ENCODE measurements at regions not wholly inside any gene's neighbourhood (a gene's known extent, or its start where the extent isn't known, plus 50 kb on each side); places are given as distances from the start of the nearest gene placed in this dataset.
"Not testable (repeated sequence)": the region's sequence is repeated elsewhere in the genome, so short reads cannot be mapped to it uniquely, and the experiment has no call there.

DNA sequence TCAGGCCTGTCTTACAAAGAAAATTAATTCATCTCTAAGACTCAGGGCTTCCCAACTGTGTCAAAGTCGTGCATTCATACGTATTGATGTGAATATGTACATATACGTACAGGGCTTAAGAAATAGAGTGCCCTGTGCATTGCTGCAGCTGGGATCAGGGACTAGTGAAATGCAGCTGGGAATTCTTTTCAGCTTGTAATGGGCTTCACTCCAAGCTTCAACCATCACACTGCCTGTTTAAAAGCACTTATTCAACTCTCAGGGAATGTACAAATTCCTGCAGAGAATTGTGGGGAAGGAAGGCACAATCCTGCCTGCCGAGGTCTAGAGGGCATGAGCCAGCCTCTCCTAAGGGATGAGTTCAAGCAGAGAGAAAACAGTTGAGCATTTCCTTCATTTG, 59.6 kb upstream of the MAN2A1 start:
- no peak for DNase-seq

DNA sequence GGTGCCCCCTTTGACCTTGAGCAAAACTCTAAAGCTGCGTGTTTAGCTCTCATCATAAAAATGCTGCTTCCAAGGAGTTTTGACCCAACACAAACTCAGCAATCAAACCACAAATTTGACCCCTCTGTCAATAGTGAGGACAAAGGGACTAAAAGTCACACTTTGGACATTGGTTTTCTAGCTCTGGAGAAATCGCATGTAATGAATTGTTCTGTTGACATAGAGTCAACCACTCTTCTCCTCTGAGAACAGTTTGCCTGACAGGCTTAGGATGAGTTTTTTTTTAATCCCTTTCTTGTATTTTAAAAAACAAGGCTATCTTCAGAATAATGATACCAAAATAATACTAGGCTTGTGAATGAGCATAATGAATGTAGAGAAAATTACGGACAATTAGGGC, 61.1 kb upstream of the MAN2A1 start:
- no peak for DNase-seq

DNA sequence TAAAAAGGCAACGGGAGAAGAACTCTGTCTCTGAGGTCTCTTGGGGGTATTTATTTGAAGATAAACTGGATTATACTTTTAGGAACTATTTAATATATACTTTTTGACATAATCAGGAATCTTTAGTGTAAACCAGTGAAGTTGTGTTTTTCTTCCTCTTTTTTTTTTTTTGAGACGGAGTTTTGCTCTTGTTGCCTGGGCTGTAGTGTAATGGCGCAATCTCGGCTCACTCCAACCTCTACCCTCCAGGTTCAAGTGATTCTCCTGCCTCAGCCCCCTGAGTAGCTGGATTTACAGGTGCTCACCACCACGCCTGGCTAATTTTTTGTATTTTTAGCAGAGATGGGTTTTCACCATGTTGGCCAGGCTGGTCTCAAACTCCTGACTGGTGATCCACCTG, 68.5 kb upstream of the MAN2A1 start:
- DNase-seq, result not testable (repeated sequence)

DNA sequence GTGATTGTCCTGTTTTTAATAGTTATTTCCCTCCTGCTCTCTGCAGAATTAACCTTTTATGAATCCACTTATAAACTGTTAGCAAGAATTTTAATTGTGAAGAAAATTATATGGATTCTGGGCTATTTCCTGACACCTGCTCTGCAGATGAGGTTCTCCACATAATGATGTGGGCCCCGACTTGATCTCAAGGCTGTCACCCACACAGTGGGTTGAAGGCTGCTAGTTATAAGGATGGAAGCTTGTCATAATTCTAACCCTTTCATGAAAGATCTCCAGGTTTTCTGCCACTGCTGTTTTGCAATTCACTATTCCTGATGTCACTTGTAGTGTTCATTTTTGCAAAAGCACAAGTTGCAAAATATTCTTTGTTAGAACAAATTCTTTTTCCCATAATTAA, 69.1 kb upstream of the MAN2A1 start:
- no peak for DNase-seq

DNA sequence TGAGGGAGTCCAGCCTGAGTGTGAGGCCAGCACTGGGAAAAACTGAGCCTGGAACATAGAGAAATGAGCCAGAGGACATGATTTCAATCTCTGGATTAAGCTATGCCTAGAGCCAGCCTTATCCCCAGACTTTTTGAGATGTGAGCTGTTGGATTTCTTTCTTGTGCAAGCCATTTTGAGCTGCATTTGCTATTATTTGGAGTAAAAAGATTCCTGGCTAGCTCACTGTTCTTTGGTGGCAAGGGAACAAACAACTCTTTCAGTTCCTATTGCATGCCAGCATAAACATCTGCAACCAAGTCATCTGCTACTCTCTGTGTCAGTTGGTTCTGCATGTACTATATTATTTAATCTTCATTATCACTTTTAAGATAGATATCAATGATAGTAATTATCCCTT, 70.1 kb upstream of the MAN2A1 start:
- DNase-seq, result no peak

DNA sequence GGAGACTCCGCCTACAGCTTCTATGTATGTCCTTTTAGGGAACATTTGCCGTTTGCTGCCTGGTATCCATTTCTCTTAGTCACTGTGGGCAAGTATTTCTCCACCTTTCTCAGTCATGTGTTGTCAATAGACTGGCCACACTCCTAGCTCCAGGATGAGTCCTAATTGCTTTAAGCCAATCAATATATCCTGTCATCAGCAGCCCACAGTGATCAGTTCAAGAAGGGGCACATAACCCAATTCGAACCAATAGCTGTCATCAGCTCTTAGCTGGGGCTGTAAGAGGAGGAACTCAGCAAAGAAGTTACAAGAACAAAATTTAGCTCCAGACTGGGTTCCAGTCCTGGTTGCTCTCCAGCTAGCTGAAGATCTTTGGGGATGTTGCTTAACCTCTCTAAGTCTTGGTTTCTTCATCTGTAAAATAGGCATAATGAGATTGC, 70.7 kb upstream of the MAN2A1 start:
- no peak for DNase-seq

DNA sequence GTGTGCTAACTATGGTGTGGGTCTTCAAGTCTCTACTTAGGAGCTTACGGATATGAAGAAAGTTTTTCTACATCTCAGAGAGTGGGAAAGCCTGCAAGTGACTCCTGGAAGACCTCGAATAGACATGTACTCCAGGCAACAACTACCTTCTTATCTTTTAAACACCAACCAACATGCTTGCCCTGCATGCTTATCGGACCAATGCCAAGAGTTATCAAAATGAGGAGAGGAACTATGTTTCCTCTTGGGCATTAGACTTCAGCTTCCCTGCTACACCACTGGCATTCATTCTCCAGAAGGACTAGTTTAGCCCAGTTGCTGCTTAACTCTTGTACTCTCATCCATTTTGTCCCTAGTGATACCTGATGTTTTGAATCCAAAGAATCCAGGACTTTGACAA, 74.7 kb upstream of the MAN2A1 start:
- no peak for DNase-seq

DNA sequence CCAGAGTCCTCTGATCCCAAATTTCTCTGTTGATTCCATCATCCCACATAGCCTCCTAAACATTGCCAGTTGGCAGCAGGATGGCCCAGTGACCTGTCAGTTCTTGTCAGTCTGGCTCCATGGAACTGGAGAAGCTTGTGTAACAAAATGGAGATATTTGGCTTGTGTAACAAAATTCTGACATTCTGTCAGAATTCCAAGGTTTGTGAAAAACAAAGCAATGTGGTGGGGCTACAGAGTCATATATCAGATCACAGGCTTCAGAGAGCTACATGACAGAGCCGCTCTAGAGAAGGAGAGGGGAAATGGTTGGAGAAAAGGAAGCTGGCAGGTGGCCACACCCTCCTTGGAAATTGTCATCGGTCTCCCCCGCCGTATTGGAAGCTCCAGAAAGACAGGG, 75.4 kb upstream of the MAN2A1 start:
- no peak for DNase-seq

DNA sequence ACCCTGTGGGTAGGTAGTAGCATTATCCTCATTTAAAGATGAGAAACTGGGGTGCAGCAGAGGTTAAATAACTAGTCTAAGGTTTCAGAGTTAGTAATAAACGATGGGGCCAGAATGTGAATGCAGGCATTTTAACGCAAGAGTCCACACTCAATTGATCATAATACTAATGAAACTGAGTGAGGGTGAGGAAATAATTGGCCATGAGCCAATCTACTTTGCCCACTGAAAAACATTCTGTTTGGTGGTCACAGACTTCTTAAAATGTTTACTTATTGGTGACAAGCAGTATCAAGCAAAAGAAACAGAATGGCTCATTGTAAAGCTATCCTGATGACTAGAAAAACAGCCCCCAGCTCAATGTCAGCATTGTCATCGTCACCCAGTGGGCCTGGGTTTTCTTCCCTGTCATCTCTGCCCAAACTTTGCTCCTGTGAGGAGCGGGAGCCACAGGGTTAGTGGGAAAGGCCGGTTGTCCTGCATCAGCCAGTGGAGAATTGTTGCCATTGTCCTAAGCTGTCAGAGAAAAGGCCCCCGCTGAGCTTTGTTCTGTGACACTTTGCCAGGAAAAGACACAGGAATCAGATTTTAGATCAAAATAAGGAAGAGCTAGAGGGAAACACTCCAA, 77.3 kb upstream of the MAN2A1 start:
- DNase-seq, result no peak

DNA sequence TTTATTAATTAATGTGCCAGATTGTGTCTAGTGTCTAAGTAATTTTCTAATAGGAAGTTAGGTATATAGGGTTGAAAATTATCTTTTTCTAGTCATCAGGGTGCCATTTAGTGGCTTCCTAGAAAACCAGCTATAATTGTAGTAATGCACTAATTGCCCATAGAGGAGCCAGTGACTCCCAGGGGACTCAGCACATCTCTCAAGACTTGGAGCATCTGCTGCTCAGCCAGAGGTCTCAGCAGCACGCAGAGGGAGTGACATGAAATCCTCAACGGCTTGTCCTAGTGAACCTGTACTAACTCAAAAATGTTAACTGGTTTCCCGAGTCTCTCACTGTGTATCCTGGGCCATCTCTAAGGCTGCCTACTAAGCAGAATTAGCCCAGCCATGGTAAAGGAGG, 78.2 kb upstream of the MAN2A1 start:
- DNase-seq, result no peak

DNA sequence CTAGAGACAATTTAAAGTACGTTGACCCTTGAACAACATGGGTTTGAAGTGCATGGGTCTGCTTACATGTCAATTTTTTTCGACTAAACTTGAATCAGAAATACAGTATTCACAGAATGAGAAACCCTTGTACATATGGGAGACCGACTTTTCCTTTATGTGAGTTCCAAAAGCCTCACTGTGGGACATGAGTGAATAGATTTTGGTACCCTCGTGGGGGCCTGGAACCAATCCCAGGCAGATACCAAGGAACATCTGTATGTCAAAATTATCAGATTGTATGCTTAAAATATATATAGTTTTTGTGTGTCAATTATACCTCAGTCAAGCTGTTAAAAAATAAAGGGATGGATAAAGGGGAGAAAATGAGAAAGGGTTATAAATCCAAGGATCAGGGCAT, 78.7 kb upstream of the MAN2A1 start:
- DNase-seq, result no peak

DNA sequence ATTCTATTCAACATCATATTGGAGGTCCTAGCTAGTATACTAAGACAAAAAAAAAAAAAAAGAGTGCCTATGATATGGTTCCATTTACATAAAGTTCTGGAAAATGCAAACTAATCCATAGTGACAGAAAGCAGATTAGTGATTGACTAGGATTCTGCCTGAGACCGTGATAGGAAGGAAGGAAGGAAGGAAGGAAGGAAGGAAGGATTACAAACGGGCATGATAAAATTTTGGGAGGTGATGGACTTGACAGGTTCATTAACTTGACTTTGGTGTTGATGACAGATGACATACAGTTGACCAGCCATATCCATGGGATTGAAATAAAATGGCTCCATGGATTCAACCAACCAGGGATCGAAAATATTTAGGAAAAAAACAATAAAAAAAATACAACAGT, 79.1 kb upstream of the MAN2A1 start:
- DNase-seq, result no peak

DNA sequence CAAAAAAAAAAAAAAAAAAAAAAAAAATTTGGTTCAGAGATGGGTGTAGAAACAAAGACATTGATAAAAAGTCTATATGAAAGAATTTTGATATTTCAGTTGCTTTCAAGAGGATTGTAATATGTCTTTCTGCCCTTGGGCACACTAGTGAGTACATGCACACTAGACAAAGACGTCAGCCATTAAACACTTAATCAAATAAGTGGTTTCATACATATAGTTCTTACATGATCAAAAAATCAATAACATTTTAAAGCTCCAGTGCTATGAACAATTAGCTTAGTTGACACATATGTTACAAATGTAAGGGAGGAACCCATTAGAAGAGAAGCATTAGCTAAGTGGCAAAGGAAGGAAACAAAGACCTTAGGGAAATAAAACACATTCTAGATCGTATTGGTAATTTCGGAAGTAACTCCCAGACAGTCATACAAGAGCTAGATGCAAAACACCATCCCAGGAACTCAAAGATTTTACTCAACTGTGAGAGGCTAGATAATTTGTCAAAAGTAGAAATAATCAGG, 84.5 kb upstream of the MAN2A1 start:
- DNase-seq, result no peak

DNA sequence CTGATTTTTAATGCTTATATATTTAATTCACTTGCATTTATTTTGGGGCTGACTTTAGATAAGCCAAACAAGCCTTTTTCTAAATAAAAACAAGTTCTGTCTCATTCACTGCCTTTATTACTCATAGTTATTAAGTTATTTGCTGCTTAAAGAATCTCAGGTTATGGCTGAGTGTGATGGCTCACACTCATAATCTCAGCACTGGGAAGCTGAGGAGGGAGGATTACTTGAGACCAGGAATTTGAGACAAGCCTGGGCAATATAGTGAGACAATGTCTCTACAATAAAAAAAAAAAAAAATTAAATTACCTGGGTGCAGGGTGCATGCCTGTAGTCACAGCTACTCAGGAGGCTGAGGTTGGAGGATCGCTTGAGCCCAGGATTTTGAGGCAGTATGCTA, 85.0 kb upstream of the MAN2A1 start:
- no peak for DNase-seq

DNA sequence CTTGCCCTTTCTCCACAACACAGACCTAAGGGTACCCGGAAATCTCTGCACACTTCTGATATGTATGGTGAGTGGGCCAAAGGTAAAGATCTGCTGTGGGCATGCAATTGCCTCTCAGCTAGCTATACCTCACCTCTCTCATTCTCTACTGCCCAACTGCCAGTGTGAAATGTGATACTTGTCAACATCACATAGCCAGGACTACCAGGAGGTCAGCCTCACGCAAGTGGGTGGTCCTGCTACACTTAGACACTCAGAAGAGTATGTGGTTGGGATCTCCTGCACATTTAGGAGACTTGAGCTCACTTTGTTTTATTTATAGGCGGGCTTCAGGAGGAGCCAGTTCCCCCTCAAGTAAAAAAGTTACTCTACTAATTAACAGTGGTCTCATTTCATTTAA, 88.0 kb upstream of the MAN2A1 start:
- DNase-seq, result no peak

DNA sequence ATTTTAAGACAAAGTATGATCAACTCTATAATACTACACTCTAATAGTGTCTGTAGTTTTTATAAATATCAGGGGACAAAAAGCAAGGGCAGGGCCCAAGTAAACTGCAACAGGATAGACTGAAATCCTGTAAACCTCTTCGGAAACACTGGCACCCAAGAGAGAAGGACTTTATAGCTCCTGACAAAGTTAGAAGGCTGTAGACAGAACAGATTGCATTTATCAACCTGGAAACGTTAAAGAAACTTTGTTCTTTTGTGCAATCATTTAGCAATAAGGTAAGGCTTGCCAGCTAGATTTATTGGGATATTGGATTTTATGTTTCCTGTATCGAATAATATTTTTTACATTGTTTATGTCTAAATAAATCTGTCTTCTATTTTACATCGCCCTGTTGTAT, 91.8 kb upstream of the MAN2A1 start:
- DNase-seq, result no peak

DNA sequence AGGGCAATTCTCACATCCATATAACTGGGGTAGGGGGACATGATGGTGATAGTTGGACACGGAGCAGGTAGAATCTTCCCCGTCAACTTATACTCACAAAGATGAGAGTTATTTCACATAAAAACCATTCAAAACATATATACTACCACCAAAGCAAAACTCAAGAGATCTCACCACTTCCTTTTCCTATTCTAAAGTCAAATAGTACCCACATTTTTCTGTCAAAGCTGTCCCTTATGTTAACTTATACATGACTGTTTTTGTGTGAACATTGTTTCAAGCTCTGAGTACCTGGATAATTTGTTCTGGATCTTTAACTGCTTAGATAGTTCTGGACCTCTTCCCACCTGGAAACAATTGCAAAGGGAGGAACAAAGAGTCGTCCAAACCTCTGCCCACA, 95.5 kb upstream of the MAN2A1 start:
- no peak for DNase-seq

DNA sequence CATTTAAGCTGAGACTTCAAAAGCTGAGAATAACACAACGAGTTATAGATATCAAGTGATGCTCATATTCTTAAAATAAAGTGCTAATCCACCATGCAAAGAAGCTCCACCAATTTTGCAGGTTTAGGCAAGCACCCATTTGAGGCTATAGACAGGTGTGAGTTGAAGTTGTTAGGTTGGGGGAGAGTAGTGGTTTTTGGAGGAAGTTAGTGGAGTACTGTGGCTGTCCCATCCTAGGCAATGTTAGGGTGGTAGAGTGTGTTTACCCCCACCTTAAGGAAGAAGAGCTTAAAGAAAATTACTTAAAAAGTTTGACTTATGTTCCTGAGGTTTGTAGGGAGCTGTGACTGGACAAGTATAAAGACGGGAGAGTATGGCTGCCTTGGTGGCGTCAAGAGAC, 98.9 kb upstream of the MAN2A1 start:
- no peak for DNase-seq

DNA sequence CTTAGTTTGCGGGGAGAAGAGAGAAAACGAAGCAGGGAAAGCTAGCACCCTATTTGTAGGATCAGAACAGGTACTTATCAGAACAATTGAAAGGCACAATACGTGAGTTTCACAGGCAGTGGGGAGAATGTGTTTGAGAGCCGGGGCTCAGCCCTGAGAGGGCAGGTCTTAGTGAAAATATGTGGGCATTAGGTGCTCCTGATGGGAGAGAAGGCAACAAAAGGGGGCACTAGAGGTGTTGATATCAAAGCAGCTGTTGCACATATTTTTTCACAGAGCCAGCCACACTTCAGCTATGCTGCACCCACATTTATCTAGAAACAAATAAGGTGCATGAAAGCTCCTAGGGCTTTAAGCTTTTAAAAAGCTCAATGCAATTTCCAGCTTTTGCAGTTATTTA, 99.7 kb upstream of the MAN2A1 start:
- DNase-seq, result no peak

DNA sequence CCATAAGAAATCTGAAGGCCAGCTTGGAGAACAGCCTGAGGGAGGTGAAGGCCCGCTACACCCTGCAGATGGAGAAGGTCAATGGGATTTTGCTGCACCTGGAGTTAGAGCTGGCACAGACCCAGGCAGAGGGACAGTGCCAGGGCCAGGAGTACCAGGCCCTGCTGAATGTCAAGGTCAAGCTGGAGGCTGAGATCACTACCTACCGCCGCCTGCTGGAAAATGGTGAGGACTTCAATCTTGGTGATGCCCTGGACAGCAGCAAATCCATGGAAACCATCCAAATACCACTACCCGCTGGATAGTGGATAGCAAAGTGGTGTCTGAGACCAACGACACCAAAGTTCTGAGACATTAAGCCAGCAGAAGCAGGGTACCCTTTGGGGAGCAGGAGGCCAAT, 100.5 kb upstream of the MAN2A1 start:
- DNase-seq, result no peak

DNA sequence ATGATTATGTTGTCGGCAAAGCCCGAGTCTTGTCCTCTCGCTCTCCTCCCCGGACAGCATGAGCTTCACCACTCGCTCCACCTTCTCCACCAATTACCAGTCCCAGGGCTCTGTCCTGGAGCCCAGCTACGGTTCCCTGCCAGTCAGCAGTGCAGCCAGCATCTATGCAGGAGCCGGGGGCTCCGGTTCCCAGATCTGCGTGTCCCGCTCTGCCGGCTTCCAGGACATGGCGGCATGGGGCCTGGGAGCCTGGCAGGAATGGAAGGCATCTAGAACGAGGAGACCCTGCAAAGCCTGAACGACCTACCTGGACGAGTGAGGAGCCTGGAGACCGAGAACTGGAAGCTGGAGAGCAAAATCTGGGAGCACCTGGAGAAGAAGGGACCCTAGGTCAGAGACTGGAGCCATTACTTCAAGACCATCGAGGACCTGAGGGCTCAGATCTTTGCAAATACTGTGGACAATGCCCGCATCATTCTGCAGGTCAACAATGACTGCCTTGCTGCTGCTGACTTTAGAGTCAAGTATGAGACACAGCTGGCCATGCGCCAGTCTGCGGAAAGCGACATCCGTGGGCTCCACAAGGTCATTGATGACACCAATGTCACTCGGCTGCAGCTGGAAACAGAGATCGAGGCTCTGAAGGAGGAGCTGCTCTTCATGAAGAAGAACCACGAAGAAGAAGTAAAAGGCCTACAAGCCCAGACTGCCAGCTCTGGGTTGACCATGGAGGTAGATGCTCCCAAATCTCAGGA, 101.3 kb upstream of the MAN2A1 start:
- DNase-seq, result no peak

DNA sequence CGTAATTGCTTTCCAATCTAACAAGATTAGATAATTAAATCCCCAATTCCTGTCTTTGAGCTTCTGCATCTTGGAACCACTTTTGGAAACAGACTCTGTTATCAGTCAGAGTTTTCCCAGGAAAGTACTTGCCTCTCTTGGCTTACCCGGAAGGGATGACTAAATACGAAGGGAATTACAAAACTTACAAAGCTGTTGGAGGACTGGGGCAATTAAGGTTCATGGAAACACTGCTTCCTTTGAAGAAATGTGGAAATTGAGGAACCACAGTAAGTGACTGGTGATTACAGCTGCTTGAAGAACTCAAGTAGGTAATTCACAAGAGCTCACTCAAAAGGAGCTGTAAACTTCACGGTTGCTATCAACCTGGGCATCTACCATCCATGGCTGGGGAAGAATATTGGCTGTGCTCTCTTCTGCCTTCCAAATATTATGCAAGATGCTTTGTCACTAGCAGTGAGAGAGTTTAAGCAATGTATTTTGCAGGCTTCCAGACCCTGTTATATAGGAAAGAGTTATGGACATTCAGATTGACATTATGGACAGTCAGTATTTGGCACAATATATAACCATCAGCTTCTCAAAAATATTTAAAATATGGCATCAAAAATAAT, 104.6 kb upstream of the MAN2A1 start:
- DNase-seq, result peak; percentile 78

DNA sequence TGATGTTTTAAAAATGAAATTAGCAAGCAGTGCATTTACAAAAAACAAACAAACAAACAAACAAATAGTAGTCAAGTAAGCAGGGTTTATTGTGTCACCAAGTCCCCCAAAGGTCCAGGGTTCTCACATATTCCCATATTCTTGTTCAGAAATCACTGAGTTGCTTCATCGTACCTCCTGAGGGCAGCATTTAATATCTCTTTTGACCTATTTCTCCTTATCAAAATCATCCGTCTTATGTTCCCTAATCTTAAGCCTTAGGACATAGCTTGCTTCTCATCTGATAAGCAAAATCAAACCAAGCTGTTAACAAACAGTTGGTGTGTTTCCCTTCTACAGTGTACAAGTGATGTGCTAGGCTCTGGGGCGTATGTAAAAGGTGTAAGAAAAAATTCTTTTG, 109.5 kb upstream of the MAN2A1 start:
- DNase-seq, result no peak

DNA sequence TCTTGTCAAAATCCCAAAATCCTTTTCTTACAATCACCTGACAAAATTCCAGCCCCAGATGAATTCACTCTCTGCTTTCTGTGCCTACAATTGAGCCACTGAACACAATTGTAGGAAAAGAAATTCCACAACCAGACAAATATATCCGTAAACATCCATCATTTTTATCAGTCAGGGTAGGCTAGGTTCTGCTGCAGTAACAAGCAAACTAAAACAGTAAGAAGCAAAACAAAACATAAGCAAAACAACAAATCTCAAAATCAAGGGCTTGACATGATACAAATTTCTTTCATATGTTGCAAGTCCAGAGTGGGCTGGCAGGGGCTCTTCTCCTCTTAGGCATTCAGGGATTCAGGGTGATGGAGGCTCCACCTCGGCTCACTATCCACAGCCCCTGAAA, 114.2 kb upstream of the MAN2A1 start:
- no peak for DNase-seq
